ENCODE measurements at regions not wholly inside any gene's neighbourhood (a gene's known extent, or its start where the extent isn't known, plus 50 kb on each side); places are given as distances from the start of the nearest gene placed in this dataset.

GRCh38 chr11:81494431-81494830 is 1239.2 kb downstream of the FAM181B start:
- no peak overlapping the region for H3K4me3 Mint-ChIP-seq
- no peaks in the 10 kb centered on the region for H3K36me3 Mint-ChIP-seq (ENCODE audit: low read depth)
- H3K27me3 Mint-ChIP-seq (ENCODE audit: low read depth) = peaks cover 8% of the 10 kb centered on the region

GRCh38 chr11:81492923-81493445 is 1240.7 kb downstream of the FAM181B start:
- H3K27ac Mint-ChIP-seq = no peak overlapping the region
- H3K36me3 Mint-ChIP-seq (ENCODE audit: low read depth) = no peaks in the 10 kb centered on the region
- intact Hi-C loops (cut with micrococcal nuclease) = loop anchor here (10.0 kb wide), 1 partner anchor 248 kb away; no protein-coding TSS in a partner anchor
- CTCF ChIA-PET = no interaction called here
- no peaks in the 10 kb centered on the region for H3K4me1 Mint-ChIP-seq (ENCODE audit: low read depth)
- DNase-seq = no peak
- H3K9me3 Mint-ChIP-seq = peaks cover 1% of the 10 kb centered on the region
- H3K27me3 Mint-ChIP-seq (ENCODE audit: low read depth) = peaks cover 2% of the 10 kb centered on the region
- no peak overlapping the region for H3K4me3 Mint-ChIP-seq

More at GRCh38 chr11:81494431-81494830, 1239.2 kb downstream of the FAM181B start:
- no peak for DNase-seq
- intact Hi-C loops (cut with micrococcal nuclease) = loop anchor here (10.0 kb wide), 1 partner anchor 250 kb away; no protein-coding TSS in a partner anchor
- Mint-ChIP-seq H3K27ac (no peak overlapping the region), H3K4me1 (ENCODE audit: low read depth) (no peaks in the 10 kb centered on the region), H3K9me3 (no peaks in the 10 kb centered on the region)
- CTCF ChIA-PET = no interaction called here

- H3K4me1 Mint-ChIP-seq (ENCODE audit: low read depth) = no peaks in the 10 kb centered on the region
- CTCF ChIA-PET = no interaction called here
- H3K27me3 Mint-ChIP-seq (ENCODE audit: low read depth) = peaks cover 2% of the 10 kb centered on the region
- peaks cover 3% of the 10 kb centered on the region for H3K9me3 Mint-ChIP-seq
- H3K36me3 Mint-ChIP-seq (ENCODE audit: low read depth) = no peaks in the 10 kb centered on the region
- no peak overlapping the region for H3K27ac Mint-ChIP-seq
- no peak for DNase-seq
- intact Hi-C loops (cut with micrococcal nuclease) = no loop called here
- H3K4me3 Mint-ChIP-seq = no peak overlapping the region
These were observed 1246.6 kb downstream of the FAM181B start for GRCh38 chr11:81487109-81487508.

GRCh38 chr11:81484196-81484595 is 1249.5 kb downstream of the FAM181B start:
- H3K36me3 Mint-ChIP-seq (ENCODE audit: low read depth) = no peaks in the 10 kb centered on the region
- CTCF ChIA-PET = interaction anchor here (1.1 to 1.8 kb wide), 3 partner anchors 11 to 13 kb away, joined by 3 to 6 read pairs (median 3); no protein-coding TSS in a partner anchor
- H3K27ac Mint-ChIP-seq = no peak overlapping the region
- no peaks in the 10 kb centered on the region for H3K4me1 Mint-ChIP-seq (ENCODE audit: low read depth)
- H3K4me3 Mint-ChIP-seq = no peak overlapping the region
- DNase-seq = no peak
- intact Hi-C loops (cut with micrococcal nuclease) = no loop called here
- H3K27me3 Mint-ChIP-seq (ENCODE audit: low read depth) = peaks cover 2% of the 10 kb centered on the region
- H3K9me3 Mint-ChIP-seq = peaks cover 3% of the 10 kb centered on the region

DNA sequence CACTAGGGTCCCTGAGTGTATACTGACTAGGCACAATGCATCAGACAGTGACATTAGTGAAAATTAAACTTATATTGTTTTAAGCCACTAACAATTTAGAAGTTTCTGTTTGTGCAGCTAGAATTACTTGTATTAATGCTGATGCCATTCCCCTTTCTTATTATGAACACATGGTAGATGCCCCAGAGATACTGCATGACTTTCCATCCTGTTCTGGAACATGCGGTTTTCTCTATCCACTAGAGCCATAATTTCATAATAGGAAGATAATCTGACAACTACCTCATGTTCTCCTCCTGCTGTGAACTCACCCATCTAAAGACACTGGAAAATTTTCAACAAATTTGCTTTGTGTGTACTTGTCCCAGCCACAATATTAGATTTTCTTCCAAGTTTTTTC is 1256.4 kb downstream of the FAM181B start:
- no peaks in the 10 kb centered on the region for H3K4me1 Mint-ChIP-seq (ENCODE audit: low read depth)
- no peaks in the 10 kb centered on the region for H3K36me3 Mint-ChIP-seq (ENCODE audit: low read depth)
- CTCF ChIA-PET = no interaction called here
- H3K4me3 Mint-ChIP-seq = no peak overlapping the region
- H3K27me3 Mint-ChIP-seq (ENCODE audit: low read depth) = no peaks in the 10 kb centered on the region
- H3K9me3 Mint-ChIP-seq = peaks cover 2% of the 10 kb centered on the region
- intact Hi-C loops (cut with micrococcal nuclease) = no loop called here
- no peak for DNase-seq
- no peak overlapping the region for H3K27ac Mint-ChIP-seq

DNA sequence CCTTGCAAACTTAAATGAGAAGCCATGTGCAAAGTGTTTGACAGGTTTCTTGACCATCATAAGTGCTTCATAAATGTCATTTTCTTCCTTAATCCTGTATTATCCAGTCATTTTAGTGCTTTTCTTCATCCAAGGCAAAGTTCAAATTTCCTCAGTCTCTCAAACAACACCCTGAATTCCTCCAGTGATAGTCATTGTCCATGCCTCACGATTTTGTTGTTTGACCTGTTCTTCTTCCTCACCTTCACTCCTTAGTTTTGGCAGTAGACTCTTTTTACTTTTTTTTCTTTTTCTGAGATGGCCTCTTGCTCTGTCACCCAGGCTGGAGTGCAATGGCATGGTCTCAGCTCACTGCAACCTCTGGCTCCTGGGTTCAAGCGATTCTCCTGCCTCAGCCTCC is 1257.3 kb downstream of the FAM181B start:
- no peaks in the 10 kb centered on the region for H3K36me3 Mint-ChIP-seq (ENCODE audit: low read depth)
- no peak overlapping the region for H3K27ac Mint-ChIP-seq
- CTCF ChIA-PET = no interaction called here
- no peak for DNase-seq
- H3K4me1 Mint-ChIP-seq (ENCODE audit: low read depth) = no peaks in the 10 kb centered on the region
- H3K4me3 Mint-ChIP-seq = no peak overlapping the region
- H3K27me3 Mint-ChIP-seq (ENCODE audit: low read depth) = no peaks in the 10 kb centered on the region
- H3K9me3 Mint-ChIP-seq = peaks cover 2% of the 10 kb centered on the region
- intact Hi-C loops (cut with micrococcal nuclease) = no loop called here

GRCh38 chr11:81472646-81473045 is 1261.0 kb downstream of the FAM181B start:
- intact Hi-C loops (cut with micrococcal nuclease) = no loop called here
- Mint-ChIP-seq H3K27me3 (ENCODE audit: low read depth) (no peaks in the 10 kb centered on the region), H3K27ac (no peak overlapping the region), H3K4me3 (no peak overlapping the region), H3K9me3 (peaks cover 2% of the 10 kb centered on the region), H3K4me1 (ENCODE audit: low read depth) (no peaks in the 10 kb centered on the region), H3K36me3 (ENCODE audit: low read depth) (no peaks in the 10 kb centered on the region)
- no peak for DNase-seq
- CTCF ChIA-PET = interaction anchor here (1.0 kb wide), 1 partner anchor 11 kb away, joined by 3 read pairs; no protein-coding TSS in a partner anchor

GRCh38 chr11:81470446-81470845 is 1263.2 kb downstream of the FAM181B start:
- no peaks in the 10 kb centered on the region for H3K36me3 Mint-ChIP-seq (ENCODE audit: low read depth)
- H3K9me3 Mint-ChIP-seq = no peaks in the 10 kb centered on the region
- H3K27me3 Mint-ChIP-seq (ENCODE audit: low read depth) = no peaks in the 10 kb centered on the region
- H3K4me3 Mint-ChIP-seq = no peak overlapping the region
- H3K4me1 Mint-ChIP-seq (ENCODE audit: low read depth) = no peaks in the 10 kb centered on the region
- intact Hi-C loops (cut with micrococcal nuclease) = no loop called here
- DNase-seq = no peak
- no peak overlapping the region for H3K27ac Mint-ChIP-seq
- CTCF ChIA-PET = no interaction called here

GRCh38 chr11:81459766-81460306 is 1273.8 kb downstream of the FAM181B start:
- Mint-ChIP-seq H3K4me1 (ENCODE audit: low read depth) (no peaks in the 10 kb centered on the region), H3K4me3 (no peak overlapping the region), H3K27me3 (ENCODE audit: low read depth) (no peaks in the 10 kb centered on the region), H3K27ac (no peak overlapping the region), H3K9me3 (peaks cover 2% of the 10 kb centered on the region), H3K36me3 (ENCODE audit: low read depth) (no peaks in the 10 kb centered on the region)
- DNase-seq = no peak
- CTCF ChIA-PET = interaction anchor here (0.7 kb wide), 1 partner anchor 44 kb away, joined by 6 read pairs; no protein-coding TSS in a partner anchor
- intact Hi-C loops (cut with micrococcal nuclease) = no loop called here

DNA sequence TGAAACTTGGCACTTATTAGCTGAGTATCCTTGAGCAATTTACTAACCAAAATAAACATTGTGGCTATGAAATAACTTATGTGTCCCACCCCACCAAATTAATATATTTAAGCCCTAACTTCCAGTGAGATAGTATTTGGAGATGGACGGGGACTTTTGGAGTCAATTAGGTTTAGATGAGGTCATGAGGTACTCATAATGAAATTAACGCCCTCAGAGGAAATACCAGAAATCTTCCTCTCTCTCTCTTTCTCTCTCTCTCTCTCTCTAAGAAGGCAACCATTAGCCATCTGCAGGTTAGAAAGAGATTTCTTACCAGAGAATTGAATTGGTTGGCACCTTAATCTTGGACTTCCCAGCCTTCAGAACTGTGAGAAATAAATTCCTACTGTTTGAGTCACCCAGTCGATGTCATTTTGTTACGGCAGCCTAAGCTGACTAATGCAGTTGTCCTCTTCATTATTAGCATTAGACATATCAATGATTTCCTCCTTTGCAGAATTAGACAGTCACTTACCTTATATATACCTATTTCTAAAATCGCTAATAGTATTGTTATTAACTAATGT is 1284.0 kb downstream of the FAM181B start:
- Mint-ChIP-seq H3K4me1 (ENCODE audit: low read depth) (no peaks in the 10 kb centered on the region), H3K9me3 (peaks cover under 1% of the 10 kb centered on the region), H3K36me3 (ENCODE audit: low read depth) (no peaks in the 10 kb centered on the region), H3K27me3 (ENCODE audit: low read depth) (no peaks in the 10 kb centered on the region), H3K4me3 (no peak overlapping the region), H3K27ac (no peak overlapping the region)
- intact Hi-C loops (cut with micrococcal nuclease) = no loop called here
- CTCF ChIA-PET = no interaction called here
- DNase-seq = no peak

DNA sequence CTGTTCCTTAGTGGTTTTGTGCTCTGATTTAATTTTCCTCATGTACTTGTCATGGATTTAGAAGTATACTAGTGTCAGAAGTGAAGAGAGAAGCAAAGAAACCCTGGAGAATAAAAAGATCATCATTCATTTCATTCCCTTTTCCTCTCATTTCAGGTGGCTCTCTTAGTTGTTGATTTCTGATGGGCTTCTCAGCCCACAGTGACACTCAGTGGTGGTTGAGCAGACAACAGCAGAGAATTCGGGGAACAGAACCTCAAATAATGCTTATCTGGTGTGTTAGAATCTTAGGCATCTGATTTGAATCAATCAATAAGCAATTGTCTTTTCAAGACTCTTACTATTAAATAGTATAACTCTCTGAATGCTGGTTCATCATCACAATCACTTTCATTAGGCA is 1289.4 kb downstream of the FAM181B start:
- no peaks in the 10 kb centered on the region for H3K4me1 Mint-ChIP-seq (ENCODE audit: low read depth)
- H3K27ac Mint-ChIP-seq = no peak overlapping the region
- CTCF ChIA-PET = no interaction called here
- intact Hi-C loops (cut with micrococcal nuclease) = no loop called here
- DNase-seq = no peak
- no peaks in the 10 kb centered on the region for H3K27me3 Mint-ChIP-seq (ENCODE audit: low read depth)
- H3K9me3 Mint-ChIP-seq = no peaks in the 10 kb centered on the region
- no peak overlapping the region for H3K4me3 Mint-ChIP-seq
- no peaks in the 10 kb centered on the region for H3K36me3 Mint-ChIP-seq (ENCODE audit: low read depth)

- Mint-ChIP-seq H3K4me3 (no peak overlapping the region), H3K27ac (no peak overlapping the region), H3K36me3 (ENCODE audit: low read depth) (no peaks in the 10 kb centered on the region), H3K9me3 (peaks cover 4% of the 10 kb centered on the region), H3K4me1 (ENCODE audit: low read depth) (no peaks in the 10 kb centered on the region), H3K27me3 (ENCODE audit: low read depth) (no peaks in the 10 kb centered on the region)
- CTCF ChIA-PET = no interaction called here
- DNase-seq = no peak
- intact Hi-C loops (cut with micrococcal nuclease) = no loop called here
These were observed 1301.3 kb downstream of the FAM181B start for GRCh38 chr11:81432333-81432732.

- intact Hi-C loops (cut with micrococcal nuclease) = no loop called here
- Mint-ChIP-seq H3K27me3 (ENCODE audit: low read depth) (no peaks in the 10 kb centered on the region), H3K4me1 (ENCODE audit: low read depth) (no peaks in the 10 kb centered on the region), H3K4me3 (no peak overlapping the region), H3K36me3 (ENCODE audit: low read depth) (no peaks in the 10 kb centered on the region), H3K27ac (no peak overlapping the region), H3K9me3 (peaks cover 2% of the 10 kb centered on the region)
- CTCF ChIA-PET = no interaction called here
- DNase-seq = no peak
These were observed 1308.8 kb downstream of the FAM181B start for GRCh38 chr11:81424822-81425221.
